ENCODE measurements at regions not wholly inside any gene's neighbourhood (a gene's known extent, or its start where the extent isn't known, plus 50 kb on each side); places are given as distances from the start of the nearest gene placed in this dataset.
"Not testable (repeated sequence)": the region's sequence is repeated elsewhere in the genome, so short reads cannot be mapped to it uniquely, and the experiment has no call there.

GRCh38 chr6:63010962-63011361 is 200.3 kb upstream of the FKBP1C start:
- not testable (repeated sequence) for TF ChIP-seq ZBTB8A, ZNF184, PATZ1 (tag by site-specific recombination; IDR thresholded peaks at IDR 0.05)
- TF ChIP-seq, protein P1, sequence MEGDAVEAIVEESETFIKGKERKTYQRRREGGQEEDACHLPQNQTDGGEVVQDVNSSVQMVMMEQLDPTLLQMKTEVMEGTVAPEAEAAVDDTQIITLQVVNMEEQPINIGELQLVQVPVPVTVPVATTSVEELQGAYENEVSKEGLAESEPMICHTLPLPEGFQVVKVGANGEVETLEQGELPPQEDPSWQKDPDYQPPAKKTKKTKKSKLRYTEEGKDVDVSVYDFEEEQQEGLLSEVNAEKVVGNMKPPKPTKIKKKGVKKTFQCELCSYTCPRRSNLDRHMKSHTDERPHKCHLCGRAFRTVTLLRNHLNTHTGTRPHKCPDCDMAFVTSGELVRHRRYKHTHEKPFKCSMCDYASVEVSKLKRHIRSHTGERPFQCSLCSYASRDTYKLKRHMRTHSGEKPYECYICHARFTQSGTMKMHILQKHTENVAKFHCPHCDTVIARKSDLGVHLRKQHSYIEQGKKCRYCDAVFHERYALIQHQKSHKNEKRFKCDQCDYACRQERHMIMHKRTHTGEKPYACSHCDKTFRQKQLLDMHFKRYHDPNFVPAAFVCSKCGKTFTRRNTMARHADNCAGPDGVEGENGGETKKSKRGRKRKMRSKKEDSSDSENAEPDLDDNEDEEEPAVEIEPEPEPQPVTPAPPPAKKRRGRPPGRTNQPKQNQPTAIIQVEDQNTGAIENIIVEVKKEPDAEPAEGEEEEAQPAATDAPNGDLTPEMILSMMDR (tag by site-specific recombination; IDR thresholded peaks at IDR 0.05) = not testable (repeated sequence)
- TF ChIP-seq, protein P2, sequence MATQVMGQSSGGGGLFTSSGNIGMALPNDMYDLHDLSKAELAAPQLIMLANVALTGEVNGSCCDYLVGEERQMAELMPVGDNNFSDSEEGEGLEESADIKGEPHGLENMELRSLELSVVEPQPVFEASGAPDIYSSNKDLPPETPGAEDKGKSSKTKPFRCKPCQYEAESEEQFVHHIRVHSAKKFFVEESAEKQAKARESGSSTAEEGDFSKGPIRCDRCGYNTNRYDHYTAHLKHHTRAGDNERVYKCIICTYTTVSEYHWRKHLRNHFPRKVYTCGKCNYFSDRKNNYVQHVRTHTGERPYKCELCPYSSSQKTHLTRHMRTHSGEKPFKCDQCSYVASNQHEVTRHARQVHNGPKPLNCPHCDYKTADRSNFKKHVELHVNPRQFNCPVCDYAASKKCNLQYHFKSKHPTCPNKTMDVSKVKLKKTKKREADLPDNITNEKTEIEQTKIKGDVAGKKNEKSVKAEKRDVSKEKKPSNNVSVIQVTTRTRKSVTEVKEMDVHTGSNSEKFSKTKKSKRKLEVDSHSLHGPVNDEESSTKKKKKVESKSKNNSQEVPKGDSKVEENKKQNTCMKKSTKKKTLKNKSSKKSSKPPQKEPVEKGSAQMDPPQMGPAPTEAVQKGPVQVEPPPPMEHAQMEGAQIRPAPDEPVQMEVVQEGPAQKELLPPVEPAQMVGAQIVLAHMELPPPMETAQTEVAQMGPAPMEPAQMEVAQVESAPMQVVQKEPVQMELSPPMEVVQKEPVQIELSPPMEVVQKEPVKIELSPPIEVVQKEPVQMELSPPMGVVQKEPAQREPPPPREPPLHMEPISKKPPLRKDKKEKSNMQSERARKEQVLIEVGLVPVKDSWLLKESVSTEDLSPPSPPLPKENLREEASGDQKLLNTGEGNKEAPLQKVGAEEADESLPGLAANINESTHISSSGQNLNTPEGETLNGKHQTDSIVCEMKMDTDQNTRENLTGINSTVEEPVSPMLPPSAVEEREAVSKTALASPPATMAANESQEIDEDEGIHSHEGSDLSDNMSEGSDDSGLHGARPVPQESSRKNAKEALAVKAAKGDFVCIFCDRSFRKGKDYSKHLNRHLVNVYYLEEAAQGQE (tag by site-specific recombination; IDR thresholded peaks at IDR 0.05) = not testable (repeated sequence)
